GM19238 (cell line): ENCODE measurements at regions not wholly inside any gene's neighbourhood (a gene's known extent, or its start where the extent isn't known, plus 50 kb on each side); places are given as distances from the start of the nearest gene placed in this dataset.

ENCODE experiments used
- DNase-seq: peaks from one replicate; pipeline ENCODE4 v3.0.0; 2011; ENCODE audit warnings: low spot score; ENCODE audit not compliant: insufficient read length

GRCh38 chr11:103623933-103624332, 412.5 kb upstream of the DDI1 start:
- DNase-seq = no peak

- no peak for DNase-seq
Observed at GRCh38 chr11:103624708-103625623, 411.5 kb upstream of the DDI1 start.

- DNase-seq = no peak
Observed at GRCh38 chr11:103625624-103625965, 410.8 kb upstream of the DDI1 start.

GRCh38 chr11:103628121-103628520, 408.3 kb upstream of the DDI1 start:
- DNase-seq = no peak

GRCh38 chr11:103631841-103632240, 404.6 kb upstream of the DDI1 start:
- DNase-seq = no peak

GRCh38 chr11:103633068-103633788, 403.2 kb upstream of the DDI1 start:
- no peak for DNase-seq

- no peak for DNase-seq
Observed at GRCh38 chr11:103633819-103634590, 402.4 kb upstream of the DDI1 start.

- DNase-seq = no peak
Observed at GRCh38 chr11:103636232-103636631, 400.2 kb upstream of the DDI1 start.

- DNase-seq = no peak
Observed at GRCh38 chr11:103637295-103637694, 399.1 kb upstream of the DDI1 start.

GRCh38 chr11:103637831-103638230, 398.6 kb upstream of the DDI1 start:
- no peak for DNase-seq

- DNase-seq = no peak
Observed at GRCh38 chr11:103644676-103645075, 391.8 kb upstream of the DDI1 start.

- no peak for DNase-seq
Observed at GRCh38 chr11:103648054-103648453, 388.4 kb upstream of the DDI1 start.

- no peak for DNase-seq
Observed at GRCh38 chr11:103648670-103649400, 387.6 kb upstream of the DDI1 start.

GRCh38 chr11:103649401-103649895, 387.0 kb upstream of the DDI1 start:
- DNase-seq = no peak

- no peak for DNase-seq
Observed at GRCh38 chr11:103650330-103650729, 386.1 kb upstream of the DDI1 start.

GRCh38 chr11:103651341-103651998, 385.0 kb upstream of the DDI1 start:
- DNase-seq = no peak

GRCh38 chr11:103652013-103652412, 384.4 kb upstream of the DDI1 start:
- DNase-seq = no peak

- DNase-seq = no peak
Observed at GRCh38 chr11:103656382-103656781, 380.1 kb upstream of the DDI1 start.

GRCh38 chr11:103659206-103659618, 377.2 kb upstream of the DDI1 start:
- DNase-seq = no peak

GRCh38 chr11:103659743-103660142, 376.7 kb upstream of the DDI1 start:
- DNase-seq = no peak

GRCh38 chr11:103661185-103661584, 375.3 kb upstream of the DDI1 start:
- no peak for DNase-seq
